Natural killer cell treated with Interleukin-12 subunit alpha and Interleukin-12 subunit beta and Interleukin-15 and Interleukin-18, amount 100 ng/mL, for 72 hours (primary cell): ENCODE measurements at regions not wholly inside any gene's neighbourhood (a gene's known extent, or its start where the extent isn't known, plus 50 kb on each side); places are given as distances from the start of the nearest gene placed in this dataset.

Experiments used
- ATAC-seq, 2 donors: fragments of 150-1000 bp; cut with Tn5 transposase in 1 of 2; sonication (Bioruptor Pico), chemical (Tn5 transposase) in 1 of 2; 2 replicates each; pipeline ENCODE4 v1.10.0; 2021
- DNase-seq: peaks from one replicate; pipeline ENCODE4 v3.0.0; 2022; ENCODE audit warnings: low spot score
- H3K27ac Mint-ChIP-seq, 2 donors: 1 replicate in 1 of 2; 2 replicates in 1 of 2; pipeline ENCODE4 v1.8.0; 2022; ENCODE audit warnings: mixed read lengths in 2 of 2, mild to moderate bottlenecking in 1 of 2, moderate library complexity in 1 of 2
- H3K27me3 Mint-ChIP-seq, 2 donors: 1 replicate in 1 of 2; 2 replicates in 1 of 2; pipeline ENCODE4 v1.8.0; 2022; ENCODE audit warnings: mixed read lengths in 2 of 2
- H3K36me3 Mint-ChIP-seq: one replicate; pipeline ENCODE4 v1.8.0; 2022; ENCODE audit warnings: mixed read lengths
- H3K4me1 Mint-ChIP-seq, 2 donors: 1 replicate in 1 of 2; 2 replicates in 1 of 2; pipeline ENCODE4 v1.8.0; 2022; ENCODE audit warnings: low read depth in 2 of 2, mixed read lengths in 2 of 2, mild to moderate bottlenecking in 1 of 2
- H3K4me3 Mint-ChIP-seq: one replicate; pipeline ENCODE4 v1.8.0; 2022; ENCODE audit warnings: mixed read lengths
- H3K9me3 Mint-ChIP-seq: 2 replicates; pipeline ENCODE4 v1.8.0; 2022; ENCODE audit warnings: mixed read lengths

- DNase-seq (no peak), ATAC-seq (no peak)
- Mint-ChIP-seq H3K4me3 (no peak overlapping the region), H3K27me3 (no peaks in the 10 kb centered on the region), H3K9me3 (peaks cover 23% of the 10 kb centered on the region), H3K27ac (no peak overlapping the region), H3K4me1 (no peaks in the 10 kb centered on the region), H3K36me3 (no peaks in the 10 kb centered on the region)
These were observed 320.2 kb downstream of the CDC14C start for GRCh38 chr7:49244543-49244942.

GRCh38 chr7:49245062-49245461, 320.7 kb downstream of the CDC14C start:
- H3K27ac Mint-ChIP-seq, result no peak overlapping the region
- H3K4me3 Mint-ChIP-seq, result no peak overlapping the region
- H3K9me3 Mint-ChIP-seq, result peaks cover 25% of the 10 kb centered on the region
- H3K36me3 Mint-ChIP-seq, result no peaks in the 10 kb centered on the region
- H3K4me1 Mint-ChIP-seq, result no peaks in the 10 kb centered on the region
- DNase-seq, result no peak
- ATAC-seq, result no peak
- no peaks in the 10 kb centered on the region for H3K27me3 Mint-ChIP-seq

GRCh38 chr7:49247759-49248158, 323.4 kb downstream of the CDC14C start:
- no peak for ATAC-seq
- no peaks in the 10 kb centered on the region for H3K27me3 Mint-ChIP-seq
- DNase-seq, result no peak

GRCh38 chr7:49255054-49255453, 330.7 kb downstream of the CDC14C start:
- Mint-ChIP-seq H3K9me3 (peaks cover 3% of the 10 kb centered on the region), H3K27ac (no peak overlapping the region), H3K4me3 (no peak overlapping the region), H3K27me3 (no peaks in the 10 kb centered on the region), H3K4me1 (no peaks in the 10 kb centered on the region), H3K36me3 (no peaks in the 10 kb centered on the region)
- DNase-seq (no peak), ATAC-seq (no peak)

More at GRCh38 chr7:49247759-49248158, 323.4 kb downstream of the CDC14C start:
- no peaks in the 10 kb centered on the region for H3K4me1 Mint-ChIP-seq
- peaks cover 23% of the 10 kb centered on the region for H3K9me3 Mint-ChIP-seq
- no peaks in the 10 kb centered on the region for H3K36me3 Mint-ChIP-seq
- H3K4me3 Mint-ChIP-seq, result no peak overlapping the region
- no peak overlapping the region for H3K27ac Mint-ChIP-seq

- H3K27ac Mint-ChIP-seq, result no peak overlapping the region
- no peak overlapping the region for H3K4me3 Mint-ChIP-seq
- H3K4me1 Mint-ChIP-seq, result no peaks in the 10 kb centered on the region
- ATAC-seq (no peak), DNase-seq (no peak)
- no peaks in the 10 kb centered on the region for H3K36me3 Mint-ChIP-seq
- peaks cover 3% of the 10 kb centered on the region for H3K9me3 Mint-ChIP-seq
- H3K27me3 Mint-ChIP-seq, result no peaks in the 10 kb centered on the region
These were observed 336.2 kb downstream of the CDC14C start for GRCh38 chr7:49260538-49260937.

GRCh38 chr7:49261928-49262327, 337.6 kb downstream of the CDC14C start:
- Mint-ChIP-seq H3K27me3 (no peaks in the 10 kb centered on the region), H3K4me1 (no peaks in the 10 kb centered on the region), H3K27ac (no peak overlapping the region), H3K4me3 (no peak overlapping the region), H3K36me3 (no peaks in the 10 kb centered on the region), H3K9me3 (peaks cover 3% of the 10 kb centered on the region)
- ATAC-seq (no peak), DNase-seq (no peak)

- ATAC-seq (no peak), DNase-seq (no peak)
- no peak overlapping the region for H3K27ac Mint-ChIP-seq
- no peaks in the 10 kb centered on the region for H3K27me3 Mint-ChIP-seq
- no peaks in the 10 kb centered on the region for H3K4me1 Mint-ChIP-seq
- H3K4me3 Mint-ChIP-seq, result no peak overlapping the region
- no peaks in the 10 kb centered on the region for H3K36me3 Mint-ChIP-seq
- H3K9me3 Mint-ChIP-seq, result peaks cover 3% of the 10 kb centered on the region
These were observed 340.2 kb downstream of the CDC14C start for GRCh38 chr7:49264530-49264929.

- Mint-ChIP-seq H3K36me3 (no peaks in the 10 kb centered on the region), H3K4me3 (no peak overlapping the region), H3K4me1 (no peaks in the 10 kb centered on the region), H3K27me3 (no peaks in the 10 kb centered on the region), H3K27ac (no peak overlapping the region), H3K9me3 (no peaks in the 10 kb centered on the region)
- DNase-seq (no peak), ATAC-seq (no peak)
These were observed 349.6 kb downstream of the CDC14C start for GRCh38 chr7:49273897-49274296.

- Mint-ChIP-seq H3K9me3 (peaks cover 3% of the 10 kb centered on the region), H3K36me3 (no peaks in the 10 kb centered on the region), H3K4me3 (no peak overlapping the region), H3K4me1 (no peaks in the 10 kb centered on the region), H3K27me3 (no peaks in the 10 kb centered on the region), H3K27ac (no peak overlapping the region)
- DNase-seq (no peak), ATAC-seq (no peak)
These were observed 355.5 kb downstream of the CDC14C start for GRCh38 chr7:49279891-49280290.

- H3K9me3 Mint-ChIP-seq, result peaks cover 3% of the 10 kb centered on the region
- no peak overlapping the region for H3K27ac Mint-ChIP-seq
- no peaks in the 10 kb centered on the region for H3K27me3 Mint-ChIP-seq
These were observed 363.3 kb downstream of the CDC14C start for GRCh38 chr7:49287653-49288052.

GRCh38 chr7:49294611-49295010, 370.3 kb downstream of the CDC14C start:
- Mint-ChIP-seq H3K4me1 (no peaks in the 10 kb centered on the region), H3K27me3 (no peaks in the 10 kb centered on the region), H3K36me3 (no peaks in the 10 kb centered on the region), H3K27ac (no peak overlapping the region), H3K9me3 (peaks cover 5% of the 10 kb centered on the region), H3K4me3 (no peak overlapping the region)
- DNase-seq (no peak), ATAC-seq (no peak)

More at GRCh38 chr7:49287653-49288052, 363.3 kb downstream of the CDC14C start:
- Mint-ChIP-seq H3K4me1 (no peaks in the 10 kb centered on the region), H3K4me3 (no peak overlapping the region), H3K36me3 (no peaks in the 10 kb centered on the region)
- DNase-seq, result no peak
- no peak for ATAC-seq

- ATAC-seq (no peak), DNase-seq (no peak)
- no peaks in the 10 kb centered on the region for H3K4me1 Mint-ChIP-seq
- H3K9me3 Mint-ChIP-seq, result peaks cover 5% of the 10 kb centered on the region
- H3K36me3 Mint-ChIP-seq, result no peaks in the 10 kb centered on the region
- H3K27ac Mint-ChIP-seq, result no peak overlapping the region
- H3K4me3 Mint-ChIP-seq, result no peak overlapping the region
- no peaks in the 10 kb centered on the region for H3K27me3 Mint-ChIP-seq
These were observed 370.8 kb downstream of the CDC14C start for GRCh38 chr7:49295146-49295545.

GRCh38 chr7:49297958-49298357, 373.6 kb downstream of the CDC14C start:
- no peak for DNase-seq
- ATAC-seq, result no peak
- Mint-ChIP-seq H3K9me3 (peaks cover 14% of the 10 kb centered on the region), H3K36me3 (no peaks in the 10 kb centered on the region), H3K4me1 (no peaks in the 10 kb centered on the region), H3K4me3 (no peak overlapping the region), H3K27me3 (no peaks in the 10 kb centered on the region), H3K27ac (no peak overlapping the region)

- Mint-ChIP-seq H3K9me3 (peaks cover 15% of the 10 kb centered on the region), H3K27ac (no peak overlapping the region), H3K4me3 (no peak overlapping the region), H3K36me3 (no peaks in the 10 kb centered on the region), H3K27me3 (no peaks in the 10 kb centered on the region), H3K4me1 (no peaks in the 10 kb centered on the region)
- no peak for DNase-seq
- no peak for ATAC-seq
These were observed 384.4 kb downstream of the CDC14C start for GRCh38 chr7:49308787-49309186.

- Mint-ChIP-seq H3K27ac (no peak overlapping the region), H3K27me3 (no peaks in the 10 kb centered on the region), H3K4me3 (no peak overlapping the region), H3K36me3 (no peaks in the 10 kb centered on the region), H3K4me1 (no peaks in the 10 kb centered on the region), H3K9me3 (no peaks in the 10 kb centered on the region)
- ATAC-seq (no peak), DNase-seq (no peak)
These were observed 395.7 kb downstream of the CDC14C start for GRCh38 chr7:49320083-49320482.
